Forelimb muscle (tissue), 1 donor: ENCODE measurements at regions not wholly inside any gene's neighbourhood (a gene's known extent, or its start where the extent isn't known, plus 50 kb on each side); places are given as distances from the start of the nearest gene placed in this dataset.

Experiments
- DNase-seq: peaks from one replicate; pipeline ENCODE4 v3.0.0-alpha.2; 2013; ENCODE audit warnings: low read depth

DNA sequence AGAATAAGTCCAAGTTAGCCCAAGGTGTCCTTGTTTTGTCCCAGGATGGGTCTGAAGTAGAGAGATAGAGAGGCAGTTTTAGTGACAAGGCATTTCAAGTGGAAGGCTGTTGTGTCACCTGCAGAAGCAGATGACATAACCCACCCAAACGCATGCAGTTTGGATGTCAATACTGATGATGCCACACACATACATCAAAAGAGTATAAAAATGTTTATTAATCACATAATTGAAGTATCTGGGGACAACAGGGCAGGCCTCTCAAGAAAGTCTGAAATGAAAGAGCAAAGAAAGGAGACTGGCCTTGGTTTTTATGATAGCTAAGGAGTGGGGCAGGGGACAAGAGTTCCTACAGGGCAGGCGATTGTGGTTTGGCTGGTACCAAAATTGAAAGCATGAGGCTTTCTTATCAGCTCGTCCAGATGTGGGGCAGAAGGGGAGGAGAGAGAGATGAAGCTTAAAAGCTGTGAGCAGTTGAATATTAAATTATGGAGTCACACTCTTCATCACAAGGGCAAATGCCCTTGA is 78.4 kb upstream of the TSPAN8 start:
- no peak for DNase-seq

DNA sequence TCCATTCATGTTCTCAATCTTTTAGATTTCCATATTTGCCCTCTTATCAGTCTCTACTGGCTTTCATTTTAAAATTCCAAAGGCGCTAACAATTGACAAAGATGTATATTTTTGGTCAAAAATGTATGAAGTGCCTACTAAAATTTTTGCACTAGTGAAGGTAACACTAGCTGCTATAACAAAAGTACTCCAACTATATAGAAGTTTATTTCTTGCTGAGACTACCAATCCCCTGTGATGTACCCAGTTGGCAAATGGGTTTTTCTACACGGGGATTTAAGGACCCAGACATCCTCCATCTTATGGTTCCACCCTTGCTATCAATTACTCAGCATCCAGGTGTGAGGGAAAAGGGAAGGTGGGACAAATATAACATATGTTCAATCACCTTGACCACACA is 75.3 kb upstream of the TSPAN8 start:
- no peak for DNase-seq

DNA sequence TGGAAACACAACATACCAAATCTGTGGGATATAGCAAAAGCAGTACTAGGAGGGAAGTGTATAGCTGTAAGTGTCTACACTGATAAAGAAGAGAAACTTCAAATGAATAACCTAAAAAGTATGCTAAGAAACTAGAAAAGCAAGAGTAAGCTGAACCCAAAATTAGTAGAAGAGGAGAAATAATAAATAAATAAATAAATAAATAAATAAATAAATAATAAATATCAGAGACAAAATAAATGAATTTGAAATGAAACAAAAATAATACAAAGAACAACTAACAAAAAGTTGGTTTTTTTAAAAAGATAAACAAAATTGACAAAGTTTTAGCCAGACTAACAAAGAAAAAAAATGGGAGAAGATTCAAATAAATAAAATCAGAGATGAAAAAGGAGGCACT is 72.7 kb upstream of the TSPAN8 start:
- no peak for DNase-seq

DNA sequence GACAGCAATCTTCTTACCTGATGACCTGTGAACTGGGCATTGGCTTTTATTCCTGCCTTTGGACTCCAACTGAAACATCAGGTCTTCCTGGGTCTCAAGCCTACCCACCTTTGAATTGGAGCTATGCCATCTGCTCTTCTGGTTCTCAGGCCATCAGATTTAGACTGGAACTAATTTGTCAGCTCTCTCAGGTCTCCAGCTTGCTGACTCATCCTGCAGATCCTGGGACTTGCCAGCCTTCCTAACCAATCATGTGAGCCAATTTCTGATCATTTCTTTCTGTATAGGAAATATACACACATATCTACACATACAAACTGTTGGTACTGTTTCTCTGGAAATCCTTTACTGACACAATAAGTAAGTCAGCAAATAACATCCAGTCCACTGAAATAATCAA is 65.3 kb upstream of the TSPAN8 start:
- DNase-seq = no peak

DNA sequence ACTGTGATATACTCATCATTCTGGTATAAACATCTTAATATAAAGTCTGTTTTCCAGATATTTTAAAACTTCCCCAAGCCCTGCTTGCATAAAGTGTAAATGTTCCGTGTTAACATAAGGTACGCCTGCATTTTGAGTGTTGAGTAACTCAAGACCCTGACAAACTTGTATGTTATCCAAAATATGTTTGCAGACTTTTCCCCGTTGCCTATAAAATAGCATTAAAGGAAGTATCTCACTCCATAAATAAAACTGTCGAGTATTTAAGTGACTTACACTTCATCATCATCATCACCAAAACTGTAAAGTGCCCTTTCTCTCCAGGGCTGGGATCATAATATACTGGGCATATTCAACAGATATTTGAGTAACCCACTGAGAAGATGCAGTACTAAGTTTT is 64.6 kb upstream of the TSPAN8 start:
- no peak for DNase-seq

DNA sequence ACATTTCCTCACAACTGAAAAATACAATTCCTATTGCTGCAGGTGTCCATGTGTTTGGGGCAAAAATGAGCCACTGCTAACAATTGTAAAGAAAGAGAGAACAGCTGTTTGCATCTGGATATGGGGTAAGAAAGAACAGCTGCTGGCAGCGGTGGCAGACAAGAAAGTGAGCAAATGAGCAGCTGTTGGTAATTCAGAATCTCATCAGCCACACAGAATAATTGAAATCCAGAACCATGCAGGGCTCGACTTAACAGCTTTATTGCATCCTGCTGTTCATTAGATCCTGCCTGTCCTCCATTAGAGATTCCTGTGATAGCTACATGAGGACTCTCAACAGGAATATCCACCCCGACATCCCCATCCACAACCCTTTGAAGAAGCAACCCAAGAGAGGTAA is 62.5 kb upstream of the TSPAN8 start:
- DNase-seq = no peak

DNA sequence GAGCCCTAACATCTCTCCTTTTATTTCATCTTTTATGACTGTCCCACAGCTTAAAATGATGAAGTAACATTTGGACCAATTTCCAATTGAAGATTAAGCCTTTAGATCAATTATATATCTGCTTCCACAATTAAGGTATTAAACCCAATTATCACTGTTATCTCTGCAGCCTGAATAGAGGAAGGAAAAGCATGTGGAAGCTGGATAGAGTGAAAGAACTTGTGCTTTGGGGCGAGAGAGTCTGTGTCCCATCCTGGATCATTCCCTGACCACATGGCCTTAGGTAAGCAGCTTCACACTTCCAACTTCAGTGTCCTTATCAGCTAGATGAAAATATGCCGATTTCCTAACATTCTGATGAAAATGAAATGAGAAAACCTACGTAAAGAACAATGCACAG is 61.4 kb upstream of the TSPAN8 start:
- no peak for DNase-seq

DNA sequence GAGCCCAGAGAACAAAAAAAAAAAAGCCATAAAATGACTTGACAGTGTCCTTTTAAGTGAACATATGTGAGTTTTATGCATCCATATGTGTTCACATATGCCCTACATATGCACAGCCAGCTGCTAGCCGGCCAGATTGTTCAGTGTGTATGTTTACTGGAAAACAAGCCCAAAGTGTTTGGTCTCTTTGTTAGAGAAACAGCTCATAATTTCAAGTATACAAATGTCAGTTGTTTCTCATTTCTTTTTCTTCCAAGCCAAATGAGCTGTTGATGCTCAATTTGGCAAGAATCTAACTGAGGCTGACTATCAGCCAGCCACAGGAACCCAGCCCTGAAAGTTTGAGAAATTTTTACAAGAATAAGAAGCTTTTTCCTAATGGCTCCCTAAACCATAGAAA is 60.8 kb upstream of the TSPAN8 start:
- DNase-seq = peak; percentile 45

DNA sequence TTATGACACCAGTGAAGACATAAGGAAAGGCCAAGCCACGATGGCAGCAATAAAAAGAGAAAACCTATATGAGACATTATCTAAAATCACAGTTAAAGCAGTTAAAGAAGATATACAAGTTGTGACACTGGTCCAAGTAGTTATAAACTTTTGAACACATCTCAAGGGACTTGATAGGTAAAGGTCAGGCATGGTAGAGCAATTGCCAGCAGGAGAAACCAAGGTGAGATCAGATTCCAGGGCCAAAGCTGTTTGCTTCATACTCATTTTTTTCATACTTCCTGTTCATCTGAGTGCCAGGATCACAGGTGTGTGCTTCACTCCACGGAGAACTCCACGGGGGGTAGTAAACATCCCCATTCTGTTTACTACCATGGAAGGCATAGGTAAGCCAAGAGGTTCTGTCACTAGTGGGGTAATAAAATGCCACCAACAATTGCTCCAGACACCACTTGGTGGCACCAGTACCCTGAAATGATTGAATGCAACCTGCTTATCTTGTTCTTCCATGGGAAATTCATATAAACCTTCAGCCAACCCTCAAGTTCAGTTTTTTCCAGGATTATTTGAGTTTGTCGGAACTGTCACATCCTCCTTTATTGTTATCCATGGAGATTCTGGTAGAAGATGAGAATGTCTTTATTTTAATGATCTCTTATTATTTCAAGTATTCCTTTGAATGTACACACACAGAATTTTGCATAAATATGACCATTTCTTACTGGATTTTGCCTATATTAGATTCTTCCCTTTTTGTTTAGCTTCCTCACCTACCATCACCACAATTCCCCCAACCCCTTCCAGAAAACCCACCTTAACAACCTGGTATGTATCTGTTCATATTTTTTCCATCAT is 59.2 kb upstream of the TSPAN8 start:
- DNase-seq = no peak

DNA sequence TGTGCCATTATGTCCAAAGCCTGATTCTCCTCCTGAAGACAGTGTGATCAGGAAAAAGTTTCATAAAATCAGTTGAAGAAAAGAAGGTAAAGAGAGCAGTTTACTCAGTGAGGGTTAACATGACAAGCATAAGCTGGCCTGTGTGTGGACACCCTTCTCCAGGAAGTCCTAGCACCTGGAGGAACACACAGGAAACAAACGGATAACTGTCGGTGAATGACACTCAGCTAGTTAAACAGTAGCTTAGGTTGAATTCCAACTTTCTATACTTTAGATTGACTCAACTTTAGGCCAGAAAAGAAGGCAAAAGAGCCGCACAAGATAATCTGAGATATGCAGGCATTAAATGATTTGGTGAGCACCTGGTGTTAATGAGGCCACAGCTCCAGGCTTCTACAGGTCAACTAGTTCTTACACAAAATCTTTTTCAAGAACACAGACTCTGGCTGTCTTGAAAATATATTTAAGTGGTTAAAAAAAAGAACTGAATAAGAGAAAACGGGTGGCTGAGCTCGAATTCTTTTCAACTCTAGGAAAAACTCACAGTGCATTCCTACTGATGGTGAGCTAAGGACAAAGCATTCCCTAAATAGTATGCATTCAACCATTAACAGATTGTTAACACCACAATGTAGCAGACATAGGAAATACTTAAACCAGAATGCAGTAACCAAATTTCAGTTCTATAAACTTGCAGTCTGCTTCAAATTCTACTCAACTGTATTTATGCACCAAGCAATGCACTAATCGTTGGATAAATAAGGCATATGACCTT is 56.9 kb upstream of the TSPAN8 start:
- DNase-seq = no peak

DNA sequence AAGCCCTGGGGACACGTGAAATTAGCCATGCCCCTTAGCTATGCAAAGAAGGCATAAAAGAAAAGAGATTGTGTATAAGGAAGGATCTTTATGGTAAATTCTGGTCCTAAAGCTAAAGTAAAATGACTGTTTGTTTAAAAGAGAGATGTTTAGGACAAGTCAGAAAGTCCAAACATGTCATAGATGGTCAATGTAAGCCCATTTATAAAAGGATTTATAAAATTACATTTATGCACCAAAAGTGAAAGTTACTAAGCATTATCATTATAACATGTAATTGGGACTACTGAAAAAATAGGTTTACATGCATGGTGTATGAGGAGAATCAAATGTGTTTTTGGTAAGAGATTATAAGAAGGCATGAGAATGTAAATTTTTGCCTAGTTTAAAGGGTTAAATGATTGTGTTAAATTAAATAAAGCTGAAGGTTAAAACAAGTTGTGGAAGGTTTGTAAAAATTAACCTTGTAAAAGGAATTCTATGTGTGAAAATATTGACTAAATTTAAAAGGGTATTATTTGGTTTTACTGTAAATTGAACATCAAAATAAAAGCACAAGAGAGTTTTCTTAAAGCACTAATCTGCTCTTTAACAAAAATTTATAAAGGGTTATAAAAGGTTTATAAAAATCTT is 50.4 kb upstream of the TSPAN8 start:
- DNase-seq = no peak
